ENCODE measurements at regions not wholly inside any gene's neighbourhood (a gene's known extent, or its start where the extent isn't known, plus 50 kb on each side); places are given as distances from the start of the nearest gene placed in this dataset.
"Not testable (repeated sequence)": the region's sequence is repeated elsewhere in the genome, so short reads cannot be mapped to it uniquely, and the experiment has no call there.

- DNase-seq, result no peak
Observed at GRCh38 chr2:82143343-82143742, 1838.8 kb upstream of the LRRTM1 start.

GRCh38 chr2:82139979-82140611 lies 1835.5 kb upstream of the LRRTM1 start:
- no peak for DNase-seq

DNA sequence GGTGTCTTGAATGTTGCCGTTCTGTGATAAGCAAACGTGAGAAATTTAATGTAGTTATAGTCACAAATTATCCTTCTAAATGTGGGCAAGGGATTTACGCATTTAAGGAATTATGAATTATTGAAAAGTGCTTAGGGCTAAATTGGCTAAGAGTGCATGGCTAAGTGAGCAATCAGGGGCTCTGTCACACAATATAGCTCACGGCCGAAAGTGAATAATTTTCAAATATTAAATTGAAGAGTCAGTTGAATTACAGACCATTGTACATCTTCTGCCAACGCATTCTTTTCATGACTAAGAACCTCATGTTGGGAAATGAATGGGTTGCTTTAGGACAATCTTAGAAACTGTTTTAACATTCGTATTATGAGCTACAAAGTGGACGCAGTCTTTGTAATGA lies 1832.9 kb upstream of the LRRTM1 start:
- no peak for DNase-seq

DNA sequence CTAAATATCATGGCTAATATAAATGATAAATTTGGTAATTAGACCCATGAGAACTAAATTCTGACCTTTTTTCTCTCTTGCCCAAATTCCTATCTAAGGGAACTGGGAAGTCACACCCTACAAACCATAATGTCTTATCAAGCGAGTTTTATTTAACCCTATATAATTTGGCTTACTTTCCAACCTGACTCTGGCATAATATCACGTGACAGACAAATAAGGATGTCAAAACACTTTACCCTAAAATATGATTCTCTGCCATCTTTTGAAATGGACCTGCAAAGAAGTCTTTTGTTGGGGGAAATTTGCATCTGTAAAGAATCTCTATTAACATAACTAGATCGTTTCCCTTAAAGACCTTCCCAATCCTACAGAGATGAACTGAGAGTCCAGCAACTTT lies 1823.5 kb upstream of the LRRTM1 start:
- no peak for DNase-seq

DNA sequence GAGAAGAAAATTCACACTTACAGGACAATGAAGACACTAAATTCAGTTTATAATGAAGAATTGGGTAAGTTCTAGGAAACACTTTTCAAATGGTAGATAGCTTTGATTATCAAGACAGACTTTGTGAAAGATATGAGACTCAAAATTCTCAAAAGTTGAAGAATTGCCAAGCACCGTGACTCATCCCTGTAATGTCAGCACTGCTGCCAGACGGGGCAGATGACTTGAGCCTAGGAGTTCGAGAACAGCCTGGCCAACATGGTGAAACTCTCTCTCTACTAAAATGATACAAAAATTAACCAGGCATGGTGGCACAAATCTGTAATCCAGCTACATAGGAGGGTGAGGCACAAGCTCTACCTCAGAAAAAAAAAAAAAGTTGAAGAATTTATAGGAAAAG lies 1820.1 kb upstream of the LRRTM1 start:
- DNase-seq, result no peak

GRCh38 chr2:82120654-82121053 lies 1816.1 kb upstream of the LRRTM1 start:
- no peak for DNase-seq

- no peak for DNase-seq
Observed at GRCh38 chr2:82120115-82120514, 1815.6 kb upstream of the LRRTM1 start.

- DNase-seq, result no peak
Observed at GRCh38 chr2:82109418-82109817, 1804.9 kb upstream of the LRRTM1 start.

DNA sequence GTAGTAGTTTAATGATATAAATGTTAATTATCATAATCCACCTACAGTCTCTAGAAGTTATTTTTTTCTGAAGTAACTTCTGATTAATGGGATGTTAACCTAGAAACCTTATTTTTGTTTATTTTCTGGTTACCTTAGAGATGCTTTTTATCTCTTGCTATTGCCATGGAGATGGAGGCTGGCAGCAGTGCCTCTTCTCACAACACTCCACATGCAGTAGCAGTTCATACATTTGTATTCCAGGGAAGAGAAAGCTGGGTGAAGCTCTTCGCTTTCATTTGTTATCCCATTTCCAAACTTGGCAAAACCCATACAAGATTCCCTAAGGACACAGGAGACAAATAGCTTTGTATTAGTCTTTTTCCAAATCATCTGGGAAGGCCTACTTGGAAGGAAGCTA lies 1794.1 kb upstream of the LRRTM1 start:
- DNase-seq, result no peak

DNA sequence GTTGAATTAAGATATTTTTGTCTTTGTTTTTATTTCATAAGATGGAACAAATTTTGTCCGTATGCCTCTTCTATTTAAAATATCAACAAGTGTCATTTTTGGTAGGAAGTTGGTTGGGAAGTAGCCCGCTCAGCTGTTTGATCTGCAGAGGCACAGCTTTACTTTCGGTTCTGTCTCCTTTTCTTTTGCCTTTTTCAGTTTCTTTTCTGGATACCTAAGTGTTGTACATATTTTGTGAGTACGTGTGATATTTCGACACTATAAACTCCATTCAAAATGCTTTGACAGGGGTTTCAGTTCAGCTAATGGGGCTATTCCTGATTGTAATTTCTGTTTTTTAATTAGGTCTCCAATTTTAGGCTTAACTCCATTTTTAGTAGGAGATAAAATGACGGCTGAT lies 1785.0 kb upstream of the LRRTM1 start:
- no peak for DNase-seq

- no peak for DNase-seq
Observed at GRCh38 chr2:82084679-82085392, 1780.3 kb upstream of the LRRTM1 start.

DNA sequence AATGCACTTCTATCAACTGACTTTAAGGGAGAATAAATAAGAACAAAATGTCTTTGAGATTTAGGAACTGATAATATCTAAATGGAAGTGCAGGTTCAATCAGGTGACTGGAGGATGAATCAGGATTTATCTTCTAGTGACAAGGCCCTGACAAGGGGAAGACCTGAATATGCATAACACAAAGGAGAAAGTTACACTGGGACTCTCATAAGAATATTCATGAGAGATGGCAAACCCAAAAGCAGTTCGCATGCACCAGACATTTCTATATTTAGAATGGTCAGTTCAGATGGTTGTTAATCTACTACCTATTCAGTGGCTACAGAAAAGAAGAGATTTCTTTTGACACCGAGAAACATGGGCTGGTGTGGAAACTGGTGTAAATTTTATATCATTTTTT lies 1771.3 kb upstream of the LRRTM1 start:
- no peak for DNase-seq

DNA sequence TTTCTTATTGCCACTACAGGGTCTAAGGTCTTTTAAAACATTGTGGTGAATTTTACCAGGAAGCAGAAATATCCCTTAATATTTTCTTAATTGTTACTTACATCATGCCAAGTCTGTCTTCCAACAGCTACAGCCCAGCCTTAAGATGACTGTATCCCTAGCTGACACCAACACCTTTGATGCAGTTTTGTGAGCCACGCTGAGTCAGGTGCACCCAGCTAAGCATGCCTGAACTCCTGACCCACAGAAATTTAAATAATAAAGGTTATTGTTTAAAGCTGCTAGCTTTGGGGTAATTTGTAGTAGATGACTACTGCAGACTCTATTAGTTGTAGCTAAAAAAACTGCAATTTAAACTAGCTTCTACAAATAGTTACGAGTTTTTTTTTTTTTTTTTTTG lies 1757.9 kb upstream of the LRRTM1 start:
- DNase-seq, result no peak

DNA sequence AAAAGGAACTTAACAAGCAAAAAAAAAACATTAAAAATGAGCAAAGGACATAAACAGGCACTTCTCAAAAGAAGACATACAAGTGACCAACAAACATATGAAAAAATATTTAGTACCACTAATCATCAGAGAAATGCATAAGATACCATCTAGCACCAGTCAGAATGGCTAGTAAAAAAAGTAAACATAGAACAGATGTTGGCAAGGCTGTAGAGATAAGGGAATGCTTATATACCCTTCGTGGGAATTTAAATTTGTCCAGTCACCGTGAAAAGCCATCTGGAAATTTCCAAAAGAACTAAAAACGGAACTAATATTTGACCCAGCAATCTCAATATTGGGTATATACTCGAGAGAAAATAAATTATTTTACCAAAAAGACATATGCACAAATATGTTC lies 1751.3 kb upstream of the LRRTM1 start:
- no peak for DNase-seq

DNA sequence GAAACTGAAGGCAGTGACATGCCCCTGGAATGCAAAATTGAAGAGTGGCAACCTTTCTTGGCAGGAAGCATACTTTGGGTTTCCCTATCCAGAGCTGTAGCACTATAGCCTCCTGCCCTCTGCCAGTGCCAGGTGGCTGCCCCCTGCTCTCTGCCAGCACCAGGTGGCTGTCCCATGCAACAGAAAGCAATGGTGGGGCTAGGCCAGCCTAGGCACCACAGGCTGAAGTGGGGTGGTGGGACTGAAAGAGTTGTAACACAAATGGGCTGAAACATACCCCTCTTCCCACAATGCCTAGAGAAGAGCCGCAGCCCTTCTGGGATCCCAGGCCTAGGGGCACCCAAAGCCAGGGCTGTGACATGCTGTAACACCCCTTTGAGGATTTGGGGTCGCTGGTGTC lies 1739.3 kb upstream of the LRRTM1 start:
- no peak for DNase-seq

- DNase-seq, result no peak
Observed at GRCh38 chr2:82027921-82028615, 1723.5 kb upstream of the LRRTM1 start.

GRCh38 chr2:82023710-82024109 lies 1719.2 kb upstream of the LRRTM1 start:
- DNase-seq, result no peak

- DNase-seq, result no peak
Observed at GRCh38 chr2:82013641-82014040, 1709.1 kb upstream of the LRRTM1 start.

- no peak for DNase-seq
Observed at GRCh38 chr2:82007071-82007664, 1702.6 kb upstream of the LRRTM1 start.

- not testable (repeated sequence) for DNase-seq
Observed at GRCh38 chr2:82005889-82006288, 1701.3 kb upstream of the LRRTM1 start.

GRCh38 chr2:82001614-82002013 lies 1697.1 kb upstream of the LRRTM1 start:
- DNase-seq, result no peak

- no peak for DNase-seq
Observed at GRCh38 chr2:82000606-82001005, 1696.1 kb upstream of the LRRTM1 start.

DNA sequence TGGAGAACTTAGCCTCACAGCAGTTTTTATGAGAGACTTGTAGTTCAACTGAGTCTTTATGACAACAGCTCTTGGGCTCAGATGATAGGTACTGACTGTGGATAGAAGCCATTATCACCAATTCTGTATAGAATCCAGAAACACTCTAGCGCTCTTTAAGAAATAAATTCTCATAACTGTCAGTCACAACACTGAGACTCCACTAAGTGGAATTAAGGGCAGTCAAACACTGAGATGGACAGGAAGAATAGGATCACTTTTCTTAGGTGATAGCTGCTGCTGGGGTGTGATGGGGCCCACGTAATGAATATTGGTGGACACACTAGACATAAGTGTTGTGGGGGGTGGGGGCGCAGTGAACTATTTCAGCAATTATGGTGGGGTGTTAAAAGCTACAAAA lies 1691.8 kb upstream of the LRRTM1 start:
- no peak for DNase-seq

DNA sequence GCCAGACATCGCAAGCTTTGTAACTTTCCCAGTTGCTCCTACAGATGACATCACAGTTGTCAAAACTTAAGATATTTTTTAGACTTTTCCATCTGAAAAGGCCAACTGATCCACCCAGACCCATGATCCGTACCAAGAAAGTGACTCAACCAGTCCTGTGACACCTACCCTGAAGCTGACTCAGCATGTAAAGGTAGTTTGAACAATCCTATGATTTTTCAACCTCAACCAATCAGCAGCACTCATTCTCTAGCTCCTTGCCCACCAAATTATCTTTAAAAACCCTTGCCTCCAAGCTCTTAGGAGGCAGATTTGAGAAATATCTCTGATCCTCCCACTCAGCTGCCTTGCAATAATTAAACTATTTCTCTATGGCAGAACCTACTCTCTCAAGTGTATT lies 1686.7 kb upstream of the LRRTM1 start:
- no peak for DNase-seq
